ENCODE measurements at regions not wholly inside any gene's neighbourhood (a gene's known extent, or its start where the extent isn't known, plus 50 kb on each side); places are given as distances from the start of the nearest gene placed in this dataset.
"Not testable (repeated sequence)": the region's sequence is repeated elsewhere in the genome, so short reads cannot be mapped to it uniquely, and the experiment has no call there.

DNA sequence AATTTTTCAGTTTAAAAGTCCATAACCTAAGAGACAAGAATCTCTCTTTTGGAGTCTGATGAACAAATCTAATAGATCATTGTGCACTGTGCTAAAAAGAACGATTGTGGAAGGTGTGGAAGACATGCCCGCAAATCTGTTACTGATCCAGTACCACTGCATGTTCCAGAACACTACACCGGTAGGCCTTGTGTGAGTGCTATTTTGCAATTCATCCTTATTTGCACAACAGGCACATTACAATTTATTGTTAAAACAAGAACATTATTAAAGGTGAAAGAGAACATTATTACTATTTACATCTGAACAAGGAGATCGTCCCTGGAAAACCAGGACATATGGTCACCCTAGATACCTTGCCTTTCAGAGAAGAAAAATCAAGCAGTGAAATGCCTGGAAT is 205.7 kb upstream of the NECTIN3 start:
- no peak for DNase-seq

DNA sequence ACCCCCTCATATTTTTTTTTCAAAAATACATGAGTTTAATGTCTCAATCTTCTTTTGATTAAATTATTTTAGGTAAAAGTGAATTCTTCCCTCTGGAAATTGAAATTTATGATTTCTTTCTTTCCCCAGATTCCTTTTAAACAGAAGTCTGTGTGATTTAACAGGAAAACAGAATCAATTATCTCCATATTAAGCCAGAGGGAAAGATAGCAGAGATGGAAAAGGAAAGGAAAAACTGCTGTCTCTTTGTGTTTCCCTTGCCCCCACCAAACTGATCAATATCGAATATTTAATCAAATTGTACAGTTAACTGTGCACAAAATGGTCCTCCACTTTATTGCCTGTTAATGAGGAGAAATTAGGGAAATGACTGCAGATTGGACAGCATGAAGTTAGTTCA is 203.5 kb upstream of the NECTIN3 start:
- DNase-seq = no peak

DNA sequence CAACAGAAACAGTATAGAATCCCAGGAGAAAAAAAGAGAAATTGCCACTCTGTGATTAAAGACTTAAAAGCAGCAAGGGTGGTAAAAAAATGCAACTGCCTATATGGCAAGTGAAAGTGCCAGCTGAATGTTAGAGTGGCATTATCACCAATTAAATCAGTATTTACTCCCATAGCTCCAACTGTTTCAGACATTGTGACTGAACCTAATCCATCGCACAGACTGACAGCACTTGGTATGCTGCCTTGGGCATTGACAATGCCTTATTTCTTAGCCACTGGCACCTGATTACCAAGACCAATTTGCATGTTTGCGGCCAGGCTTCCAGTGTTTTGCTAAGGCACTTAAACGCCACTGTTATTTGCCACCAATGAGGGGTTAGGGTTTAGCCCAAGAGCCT is 201.9 kb upstream of the NECTIN3 start:
- no peak for DNase-seq

GRCh38 chr3:110871869-110872268 is 199.7 kb upstream of the NECTIN3 start:
- DNase-seq = no peak

GRCh38 chr3:110878692-110879091 is 192.9 kb upstream of the NECTIN3 start:
- DNase-seq = no peak

GRCh38 chr3:110881069-110881468 is 190.5 kb upstream of the NECTIN3 start:
- DNase-seq = no peak

DNA sequence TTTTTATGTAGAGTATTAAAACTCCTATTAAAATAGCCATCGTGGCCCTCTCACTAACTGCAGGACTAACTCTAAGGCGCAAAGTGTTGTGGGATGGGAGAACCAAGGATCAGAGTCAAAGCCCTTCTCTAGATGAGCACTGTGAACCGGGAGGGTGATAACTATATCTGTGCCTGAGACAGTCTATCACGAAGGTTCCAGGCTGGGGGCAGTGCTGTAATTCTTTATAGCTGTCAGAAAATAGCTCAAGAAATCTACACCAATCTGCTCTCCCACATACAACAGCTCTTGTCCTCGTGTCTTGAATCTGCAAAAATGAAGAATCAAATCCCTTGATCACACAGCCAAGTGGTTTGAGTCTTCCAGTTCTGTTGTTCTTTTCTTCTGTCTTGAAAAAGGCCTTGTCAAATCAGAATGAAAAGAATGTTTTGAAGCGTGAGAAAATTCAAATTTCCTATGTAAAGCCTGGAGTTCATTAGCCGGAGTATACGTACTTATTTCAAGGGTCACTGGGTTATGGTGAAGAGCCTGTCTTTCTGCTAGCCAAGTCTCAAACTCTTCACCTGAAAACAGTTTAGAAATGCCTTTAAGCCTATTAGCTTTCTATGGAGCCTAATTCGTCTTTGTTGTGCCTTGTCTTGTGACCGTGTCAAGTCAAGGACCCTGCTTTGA is 185.3 kb upstream of the NECTIN3 start:
- DNase-seq = no peak

DNA sequence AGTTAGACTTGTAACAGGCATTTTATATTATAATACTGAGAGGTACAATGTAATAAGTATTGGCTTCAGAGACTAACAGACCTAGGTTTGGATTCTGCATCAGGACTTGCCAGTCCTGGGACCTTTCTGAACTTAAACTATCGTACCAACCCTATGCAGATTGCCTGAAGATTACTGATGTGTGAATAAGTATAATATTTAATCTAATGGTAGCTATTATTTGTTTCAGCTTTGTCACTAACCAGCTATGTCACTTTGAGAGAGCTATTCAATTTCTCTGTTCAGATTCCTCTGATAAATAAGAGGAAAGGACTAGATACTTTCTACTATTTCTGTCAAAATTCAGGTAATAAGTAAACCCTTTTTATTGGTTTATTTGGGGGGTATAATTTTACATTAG is 184.4 kb upstream of the NECTIN3 start:
- DNase-seq = no peak

- DNase-seq = not testable (repeated sequence)
These were observed 182.8 kb upstream of the NECTIN3 start for GRCh38 chr3:110888625-110889375.

GRCh38 chr3:110889376-110889699 is 182.3 kb upstream of the NECTIN3 start:
- DNase-seq = not testable (repeated sequence)

DNA sequence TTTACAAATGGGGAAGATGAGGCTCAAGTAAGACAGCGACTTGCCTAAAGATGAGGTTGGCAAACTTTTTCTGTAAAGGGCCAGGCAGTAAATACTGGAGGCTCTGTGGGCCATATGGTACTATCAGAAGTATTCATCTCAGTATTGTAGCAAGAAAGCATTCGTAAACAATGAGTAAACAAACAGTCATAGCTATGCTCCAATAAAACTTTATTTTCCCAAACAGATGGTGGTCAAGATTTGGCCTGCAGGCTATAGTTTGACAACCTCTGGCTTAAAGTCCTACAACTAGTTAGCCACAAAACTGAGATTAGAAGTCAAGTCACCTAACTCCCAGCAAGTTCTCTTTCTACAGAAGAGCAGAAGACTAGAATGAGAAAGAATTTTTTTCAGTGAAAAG is 177.0 kb upstream of the NECTIN3 start:
- DNase-seq = no peak

DNA sequence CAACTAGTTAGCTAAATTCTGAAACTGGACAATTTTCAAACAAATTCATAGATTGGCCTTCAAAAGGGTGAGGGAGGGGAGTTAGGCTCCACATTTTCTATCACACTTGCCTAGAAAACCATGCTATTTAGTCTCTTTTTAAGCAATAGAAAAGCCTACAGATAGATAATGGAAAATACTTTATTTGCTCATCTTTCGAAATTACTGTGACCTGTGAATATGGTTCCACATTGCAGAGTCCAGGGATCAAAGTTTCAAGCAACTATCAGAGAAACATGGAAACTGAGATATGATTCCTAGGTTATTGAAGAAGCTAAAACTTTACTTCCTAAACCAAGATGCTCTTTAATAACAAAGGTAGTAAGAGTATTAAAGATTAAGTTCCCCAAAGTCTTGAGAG is 176.6 kb upstream of the NECTIN3 start:
- DNase-seq = no peak

- no peak for DNase-seq
These were observed 174.6 kb upstream of the NECTIN3 start for GRCh38 chr3:110897046-110897445.

DNA sequence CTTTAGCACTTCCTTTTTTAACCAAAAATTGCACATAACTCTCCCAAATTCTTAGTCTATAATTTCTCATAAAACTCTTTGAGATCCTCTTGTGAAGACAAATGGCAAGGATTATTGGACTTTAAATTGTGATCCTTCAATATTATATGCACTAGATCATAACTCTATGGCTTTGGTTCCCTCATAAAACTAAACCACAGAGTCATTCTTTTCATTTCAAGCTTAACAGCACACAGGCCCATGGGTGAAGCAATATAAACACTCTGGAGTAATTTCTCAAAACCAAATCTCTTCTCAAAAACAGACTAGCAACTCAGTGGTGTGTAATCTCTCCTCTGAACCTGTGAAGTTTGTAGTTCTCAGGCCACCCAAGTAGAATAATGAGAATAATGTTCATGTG is 171.0 kb upstream of the NECTIN3 start:
- no peak for DNase-seq

GRCh38 chr3:110901536-110901935 is 170.1 kb upstream of the NECTIN3 start:
- no peak for DNase-seq

- no peak for DNase-seq
These were observed 169.0 kb upstream of the NECTIN3 start for GRCh38 chr3:110902453-110903085.

DNA sequence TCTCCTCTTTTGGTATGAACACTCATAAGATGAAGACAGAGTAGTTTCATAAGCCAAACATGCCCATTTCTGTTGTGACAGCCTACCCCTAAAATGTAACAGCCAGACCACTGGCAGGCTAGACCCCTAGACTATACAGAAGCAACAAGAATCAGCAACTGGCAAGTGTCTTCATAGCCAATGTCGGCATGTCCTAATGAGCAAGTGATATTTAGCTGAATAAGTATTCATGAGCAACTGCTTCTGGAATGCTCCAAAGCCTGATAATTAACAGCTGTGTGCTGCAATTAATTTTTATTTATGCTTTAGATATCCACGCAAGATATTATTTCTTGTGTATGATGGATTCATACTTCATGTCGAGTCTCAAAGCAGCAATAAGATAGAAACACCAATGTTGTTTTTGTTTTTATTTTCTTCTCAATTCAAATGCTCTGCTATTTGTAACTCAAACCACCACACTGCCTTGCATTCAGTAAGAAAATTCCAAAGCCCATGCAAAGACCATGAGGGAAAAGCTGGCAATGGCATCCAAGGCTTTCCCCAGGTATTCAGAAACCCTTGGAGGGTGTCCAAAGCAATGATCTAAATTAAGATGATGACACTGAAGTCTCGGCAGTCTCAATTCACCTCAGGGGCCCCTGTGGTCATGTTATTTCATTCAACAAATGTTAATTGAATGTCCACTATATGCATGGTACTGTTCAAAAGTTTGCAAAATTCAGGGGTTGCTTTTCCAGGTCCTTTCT is 167.7 kb upstream of the NECTIN3 start:
- DNase-seq = no peak

GRCh38 chr3:110904520-110904890 is 167.1 kb upstream of the NECTIN3 start:
- no peak for DNase-seq

GRCh38 chr3:110905121-110905520 is 166.5 kb upstream of the NECTIN3 start:
- DNase-seq = no peak

DNA sequence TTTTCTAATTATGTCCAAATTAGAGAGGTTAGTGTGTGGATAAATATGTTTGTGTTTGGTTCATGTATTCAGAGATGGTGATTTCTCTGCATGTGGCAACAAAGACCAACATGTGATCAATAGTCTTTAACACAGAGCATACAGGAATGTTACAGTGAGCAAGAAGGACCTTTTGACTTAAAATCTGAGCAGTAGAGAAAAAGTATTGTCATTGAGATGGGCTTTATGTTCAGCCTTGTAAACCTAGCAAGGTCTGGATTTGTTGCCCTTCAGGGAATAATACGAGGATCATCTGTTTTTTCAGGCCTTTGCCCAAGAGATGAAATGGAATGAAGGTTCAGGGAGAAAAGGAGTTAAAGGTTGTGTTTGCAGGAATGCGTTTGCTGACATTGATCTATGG is 161.8 kb upstream of the NECTIN3 start:
- no peak for DNase-seq

- DNase-seq = no peak
These were observed 161.2 kb upstream of the NECTIN3 start for GRCh38 chr3:110910346-110910955.

DNA sequence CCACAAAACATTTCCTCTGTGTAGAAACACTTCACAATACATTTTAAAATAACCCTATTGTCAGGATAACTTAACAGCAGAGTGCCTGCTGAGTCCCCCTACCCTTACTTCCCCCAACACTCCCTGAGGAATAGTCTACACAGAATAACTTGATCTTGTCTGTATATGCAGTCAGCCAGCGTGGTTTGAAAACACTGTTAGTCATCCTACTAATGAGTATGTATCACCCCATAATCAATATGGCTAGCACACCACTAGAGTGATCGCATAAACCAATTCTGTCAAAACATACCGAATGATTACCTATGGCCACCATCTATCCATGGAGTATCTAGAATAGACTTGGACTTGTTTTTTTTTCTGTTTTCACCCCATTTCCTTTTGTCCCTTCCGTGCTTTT is 152.7 kb upstream of the NECTIN3 start:
- no peak for DNase-seq

- DNase-seq = no peak
These were observed 145.8 kb upstream of the NECTIN3 start for GRCh38 chr3:110925798-110926197.

Data from NCI-H524 treated with DMSO at 0.1 percent for 48 hours (cell line).